ENCODE measurements at regions not wholly inside any gene's neighbourhood (a gene's known extent, or its start where the extent isn't known, plus 50 kb on each side); places are given as distances from the start of the nearest gene placed in this dataset.

DNA sequence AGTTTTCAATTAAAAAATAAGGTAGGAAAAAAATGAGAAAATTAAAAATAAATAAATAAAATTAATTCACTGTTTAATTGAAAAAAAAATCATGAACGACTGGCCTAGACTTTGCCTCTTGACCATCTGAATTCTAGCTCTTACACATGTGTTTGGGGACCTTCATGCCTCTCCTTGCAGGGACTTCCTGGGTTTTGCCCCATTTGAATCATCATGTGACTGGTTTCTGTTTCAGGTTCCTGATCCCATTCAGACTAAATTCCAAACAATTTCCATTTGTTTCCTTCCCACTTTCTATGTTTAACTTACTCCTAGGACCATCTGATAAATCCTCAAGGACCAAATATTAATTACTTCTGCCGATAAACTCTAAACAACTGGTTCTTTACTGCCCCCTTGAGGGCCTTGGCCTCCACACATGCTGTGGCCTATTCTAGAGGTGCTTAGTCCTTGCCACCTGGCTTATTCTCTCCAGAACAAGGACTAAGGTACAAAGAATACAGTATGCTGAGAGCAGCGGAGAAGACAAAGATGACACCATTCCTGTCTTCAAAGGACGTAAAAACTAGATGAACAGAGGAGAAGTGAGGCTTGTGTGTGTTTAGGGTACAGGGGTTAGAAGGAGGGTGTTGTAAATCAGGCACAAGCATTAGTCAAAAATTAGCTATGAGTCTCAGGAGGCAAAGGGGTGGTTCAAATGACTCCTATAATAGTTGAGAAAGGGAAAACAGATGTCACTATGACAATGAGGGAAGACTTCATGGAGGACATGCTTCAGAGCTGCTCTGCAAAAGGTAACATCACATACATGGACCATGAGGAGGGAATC, 125.8 kb upstream of the AVPR1A start:
- WGBS (ENCODE audit: insufficient coverage, insufficient replicate concordance, low lambda C conversion rate, missing lambda C conversion rate), result 33% methylated on average over 4 of the region's 4 CpGs
- H3K27ac ChIP-seq (ENCODE audit: control insufficient read depth, insufficient read depth), result no peak overlapping the region
- H2AFZ ChIP-seq (ENCODE audit: control insufficient read depth, low read depth, low read length), result no peak overlapping the region
- DNase-seq (ENCODE audit: low read depth, low spot score) (no peak), ATAC-seq (peak; percentile 88), FAIRE-seq (peak; percentile 57)
- ChIA-PET RAD21 (ENCODE audit: unreplicated experiment) (no interaction called here), CTCF (interaction anchor here (0.6 to 0.8 kb wide), 5 partner anchors 9 to 122 kb away, joined by 3 read pairs; no protein-coding TSS in a partner anchor), SMC1A (ENCODE audit: uncharacterized antibody, unreplicated experiment) (interaction anchor here (0.7 kb wide), 1 partner anchor 125 kb away, joined by 3 read pairs; no protein-coding TSS in a partner anchor), POLR2A (no interaction called here)
- no peaks in the 10 kb centered on the region for H3K27me3 ChIP-seq (replicated peaks in 1 of 2; ENCODE audit: control insufficient read depth in 2 of 2, insufficient read depth in 2 of 2, low read length in 1 of 2)
- H3K79me2 ChIP-seq (ENCODE audit: control insufficient read depth, insufficient read depth, low read length), result no peaks in the 10 kb centered on the region
- no peak overlapping the region for H3K4me2 ChIP-seq (ENCODE audit: control insufficient read depth, insufficient read depth)
- H3K9ac ChIP-seq (ENCODE audit: control insufficient read depth, insufficient read depth, low read length), result no peak overlapping the region
- intact Hi-C loops (cut with micrococcal nuclease; ENCODE audit: unreplicated experiment), result loop anchor here (1.0 kb wide), 1 partner anchor 173 kb away; no protein-coding TSS in a partner anchor
- H3K36me3 ChIP-seq (ENCODE audit: control insufficient read depth in 2 of 2, insufficient read depth in 2 of 2, low read length in 1 of 2), result no peaks in the 10 kb centered on the region
- no peaks in the 10 kb centered on the region for H3K9me3 ChIP-seq (replicated peaks; ENCODE audit: control insufficient read depth, insufficient read depth, low read length)
- H4K20me1 ChIP-seq (ENCODE audit: control insufficient read depth, insufficient read depth), result no peaks in the 10 kb centered on the region
- H3K4me1 ChIP-seq (ENCODE audit: control insufficient read depth, insufficient read depth, low read length), result no peaks in the 10 kb centered on the region
- H3K4me3 ChIP-seq, result no peak overlapping the region
- no TSS peak for BruUV-seq (replicated peaks)
- in situ Hi-C loops (cut with MboI), result no loop called here
- TF ChIP-seq SIN3A (IDR thresholded peaks at IDR 0.05; ENCODE audit: low read depth, low read length), result no peak
- TF ChIP-seq POLR2A (IDR thresholded peaks at IDR 0.05; ENCODE audit: low read depth, low read length), result no peak
- TF ChIP-seq, protein P1, sequence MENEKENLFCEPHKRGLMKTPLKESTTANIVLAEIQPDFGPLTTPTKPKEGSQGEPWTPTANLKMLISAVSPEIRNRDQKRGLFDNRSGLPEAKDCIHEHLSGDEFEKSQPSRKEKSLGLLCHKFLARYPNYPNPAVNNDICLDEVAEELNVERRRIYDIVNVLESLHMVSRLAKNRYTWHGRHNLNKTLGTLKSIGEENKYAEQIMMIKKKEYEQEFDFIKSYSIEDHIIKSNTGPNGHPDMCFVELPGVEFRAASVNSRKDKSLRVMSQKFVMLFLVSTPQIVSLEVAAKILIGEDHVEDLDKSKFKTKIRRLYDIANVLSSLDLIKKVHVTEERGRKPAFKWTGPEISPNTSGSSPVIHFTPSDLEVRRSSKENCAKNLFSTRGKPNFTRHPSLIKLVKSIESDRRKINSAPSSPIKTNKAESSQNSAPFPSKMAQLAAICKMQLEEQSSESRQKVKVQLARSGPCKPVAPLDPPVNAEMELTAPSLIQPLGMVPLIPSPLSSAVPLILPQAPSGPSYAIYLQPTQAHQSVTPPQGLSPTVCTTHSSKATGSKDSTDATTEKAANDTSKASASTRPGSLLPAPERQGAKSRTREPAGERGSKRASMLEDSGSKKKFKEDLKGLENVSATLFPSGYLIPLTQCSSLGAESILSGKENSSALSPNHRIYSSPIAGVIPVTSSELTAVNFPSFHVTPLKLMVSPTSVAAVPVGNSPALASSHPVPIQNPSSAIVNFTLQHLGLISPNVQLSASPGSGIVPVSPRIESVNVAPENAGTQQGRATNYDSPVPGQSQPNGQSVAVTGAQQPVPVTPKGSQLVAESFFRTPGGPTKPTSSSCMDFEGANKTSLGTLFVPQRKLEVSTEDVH (IDR thresholded peaks at IDR 0.05; ENCODE audit: low read depth, partially characterized antibody), result no peak
- no peak for TF ChIP-seq GABPA (IDR thresholded peaks at IDR 0.05; ENCODE audit: low read depth)
- TF ChIP-seq, protein P2, sequence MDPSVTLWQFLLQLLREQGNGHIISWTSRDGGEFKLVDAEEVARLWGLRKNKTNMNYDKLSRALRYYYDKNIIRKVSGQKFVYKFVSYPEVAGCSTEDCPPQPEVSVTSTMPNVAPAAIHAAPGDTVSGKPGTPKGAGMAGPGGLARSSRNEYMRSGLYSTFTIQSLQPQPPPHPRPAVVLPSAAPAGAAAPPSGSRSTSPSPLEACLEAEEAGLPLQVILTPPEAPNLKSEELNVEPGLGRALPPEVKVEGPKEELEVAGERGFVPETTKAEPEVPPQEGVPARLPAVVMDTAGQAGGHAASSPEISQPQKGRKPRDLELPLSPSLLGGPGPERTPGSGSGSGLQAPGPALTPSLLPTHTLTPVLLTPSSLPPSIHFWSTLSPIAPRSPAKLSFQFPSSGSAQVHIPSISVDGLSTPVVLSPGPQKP (IDR thresholded peaks at IDR 0.05; ENCODE audit: low read depth, low read length), result no peak
- no peak for TF ChIP-seq TAF1 (IDR thresholded peaks at IDR 0.05; ENCODE audit: borderline replicate concordance, low read depth, low read length)
- TF ChIP-seq FOXM1 (IDR thresholded peaks at IDR 0.05; ENCODE audit: low read depth, low read length), result no peak
- TF ChIP-seq ZBTB33 (IDR thresholded peaks at IDR 0.05), result no peak
- TF ChIP-seq, protein P3, sequence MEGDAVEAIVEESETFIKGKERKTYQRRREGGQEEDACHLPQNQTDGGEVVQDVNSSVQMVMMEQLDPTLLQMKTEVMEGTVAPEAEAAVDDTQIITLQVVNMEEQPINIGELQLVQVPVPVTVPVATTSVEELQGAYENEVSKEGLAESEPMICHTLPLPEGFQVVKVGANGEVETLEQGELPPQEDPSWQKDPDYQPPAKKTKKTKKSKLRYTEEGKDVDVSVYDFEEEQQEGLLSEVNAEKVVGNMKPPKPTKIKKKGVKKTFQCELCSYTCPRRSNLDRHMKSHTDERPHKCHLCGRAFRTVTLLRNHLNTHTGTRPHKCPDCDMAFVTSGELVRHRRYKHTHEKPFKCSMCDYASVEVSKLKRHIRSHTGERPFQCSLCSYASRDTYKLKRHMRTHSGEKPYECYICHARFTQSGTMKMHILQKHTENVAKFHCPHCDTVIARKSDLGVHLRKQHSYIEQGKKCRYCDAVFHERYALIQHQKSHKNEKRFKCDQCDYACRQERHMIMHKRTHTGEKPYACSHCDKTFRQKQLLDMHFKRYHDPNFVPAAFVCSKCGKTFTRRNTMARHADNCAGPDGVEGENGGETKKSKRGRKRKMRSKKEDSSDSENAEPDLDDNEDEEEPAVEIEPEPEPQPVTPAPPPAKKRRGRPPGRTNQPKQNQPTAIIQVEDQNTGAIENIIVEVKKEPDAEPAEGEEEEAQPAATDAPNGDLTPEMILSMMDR (IDR thresholded peaks at IDR 0.05 in 2 of 3, conservative IDR thresholded peaks at IDR 0.05 in 1 of 3; ENCODE audit: control insufficient read depth in 2 of 3, extremely low read depth in 1 of 3, insufficient read depth in 1 of 3, low read depth in 3 of 3, low read length in 3 of 3), result peak; percentile 22 to 61 (median 56)
- no peak for TF ChIP-seq NR2F1 (conservative IDR thresholded peaks at IDR 0.05)

Data from GM12878 (cell line).